ENCODE measurements at regions not wholly inside any gene's neighbourhood (a gene's known extent, or its start where the extent isn't known, plus 50 kb on each side); places are given as distances from the start of the nearest gene placed in this dataset.

- TF ChIP-seq CREB1 (IDR thresholded peaks at IDR 0.05; ENCODE audit: low read depth) (no peak), CEBPB (IDR thresholded peaks at IDR 0.05) (no peak)
- TF ChIP-seq, protein P1, sequence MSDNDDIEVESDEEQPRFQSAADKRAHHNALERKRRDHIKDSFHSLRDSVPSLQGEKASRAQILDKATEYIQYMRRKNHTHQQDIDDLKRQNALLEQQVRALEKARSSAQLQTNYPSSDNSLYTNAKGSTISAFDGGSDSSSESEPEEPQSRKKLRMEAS (IDR thresholded peaks at IDR 0.05) = no peak
Measured at GRCh38 chr2:8543383-8544170, 138.3 kb upstream of the ID2 start.
